K562 (cell line): ENCODE measurements at regions not wholly inside any gene's neighbourhood (a gene's known extent, or its start where the extent isn't known, plus 50 kb on each side); places are given as distances from the start of the nearest gene placed in this dataset.
"Not testable (repeated sequence)": the region's sequence is repeated elsewhere in the genome, so short reads cannot be mapped to it uniquely, and the experiment has no call there.

Source experiments
- CREM ChIP-seq: IDR thresholded peaks from 2 replicates; pipeline ENCODE4 v1.6.1; 2014; ENCODE audit warnings: antibody characterized with exemption, low read depth
- ELF2 ChIP-seq: fragments of 250-450 bp; sonication (Bioruptor Pico); IDR thresholded peaks from 2 replicates; pipeline ENCODE4 v1.5.0; 2021; ENCODE audit warnings: mild to moderate bottlenecking
- EZH2 ChIP-seq: IDR thresholded peaks from 2 replicates; pipeline ENCODE4 v1.6.1; 2012; ENCODE audit warnings: low read depth, mild to moderate bottlenecking, inconsistent platforms, low read length, borderline replicate concordance
- FOXK2 ChIP-seq, 2 experiments: fragments of 450-650 bp; IDR thresholded peaks in 1 of 2; conservative IDR thresholded peaks in 1 of 2; 2 replicates each; pipeline ENCODE4 v1.6.1; 2016; ENCODE audit warnings: low read depth in 2 of 2, mild to moderate bottlenecking in 1 of 2
- GATAD2B ChIP-seq: fragments of 450-650 bp; IDR thresholded peaks from 2 replicates; pipeline ENCODE4 v1.6.1; 2017; ENCODE audit warnings: mild to moderate bottlenecking, borderline replicate concordance
- MAFK ChIP-seq: IDR thresholded peaks from 2 replicates; pipeline ENCODE4 v1.6.1; 2011; ENCODE audit warnings: low read length, improper control_type of control experiment
- MIER1 ChIP-seq: fragments of 450-650 bp; IDR thresholded peaks from 2 replicates; pipeline ENCODE4 v1.6.1; 2016; ENCODE audit warnings: antibody characterized with exemption, mild to moderate bottlenecking, low read depth
- MYNN ChIP-seq, 2 experiments: sonication (generic); formaldehyde crosslinking in 1 of 2; IDR thresholded peaks; 2 replicates each; pipeline versions ENCODE4 v1.5.0 to v1.6.1; 2016 to 2020; ENCODE audit warnings: antibody characterized with exemption in 1 of 2, missing genetic modification reagents in 1 of 2
- POLR2A ChIP-seq: fragments of 450-650 bp; conservative IDR thresholded peaks from 2 replicates; pipeline ENCODE4 v1.6.1; 2016
- PPARD ChIP-seq: fragments of 250-450 bp; sonication (Bioruptor Pico); IDR thresholded peaks from 2 replicates; pipeline ENCODE4 v1.8.0; 2022; ENCODE audit warnings: inconsistent platforms, mild to moderate bottlenecking, moderate library complexity
- TRIM24 ChIP-seq, 2 experiments: fragments of 450-650 bp; IDR thresholded peaks; 2 replicates each; pipeline ENCODE4 v1.6.1; 2016
- TF ChIP-seq, protein P1 (sequence below), 2 experiments: IDR thresholded peaks; 2 replicates each; pipeline ENCODE4 v1.6.1; 2011; ENCODE audit warnings: borderline replicate concordance in 1 of 2, control low read depth in 1 of 2, low read depth in 1 of 2, low read length in 1 of 2, mild to moderate bottlenecking in 1 of 2, mixed read lengths in 1 of 2, moderate library complexity in 1 of 2; ENCODE audit not compliant: insufficient read depth in 1 of 2, insufficient read length in 1 of 2, poor library complexity in 1 of 2, severe bottlenecking in 1 of 2; ENCODE audit errors: extremely low read depth in 1 of 2
- TF ChIP-seq, protein P2 (sequence below): fragments of 250-450 bp; sonication (Bioruptor Pico); IDR thresholded peaks from 2 replicates; pipeline ENCODE4 v1.5.0; 2020; ENCODE audit warnings: mild to moderate bottlenecking

DNA sequence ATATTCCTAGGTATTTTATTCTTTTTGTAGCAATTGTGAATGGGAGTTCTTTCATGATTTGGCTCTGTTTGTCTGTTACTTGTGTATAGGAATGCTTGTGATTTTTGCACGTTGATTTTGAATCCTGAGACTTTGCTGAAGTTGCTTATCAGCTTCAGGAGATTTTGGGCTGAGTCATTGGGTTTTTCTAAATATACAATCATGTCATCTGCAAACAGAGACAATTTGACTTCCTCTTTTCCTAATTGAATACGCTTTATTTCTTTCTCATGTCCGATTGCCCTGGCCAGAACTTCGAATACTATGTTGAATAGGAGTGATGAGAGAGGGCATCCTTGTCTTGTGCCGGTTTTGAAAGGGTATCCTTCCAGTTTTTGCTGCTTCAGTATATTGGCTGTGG lies 234.6 kb upstream of the RASGRP1 start:
- TF ChIP-seq, protein P1, sequence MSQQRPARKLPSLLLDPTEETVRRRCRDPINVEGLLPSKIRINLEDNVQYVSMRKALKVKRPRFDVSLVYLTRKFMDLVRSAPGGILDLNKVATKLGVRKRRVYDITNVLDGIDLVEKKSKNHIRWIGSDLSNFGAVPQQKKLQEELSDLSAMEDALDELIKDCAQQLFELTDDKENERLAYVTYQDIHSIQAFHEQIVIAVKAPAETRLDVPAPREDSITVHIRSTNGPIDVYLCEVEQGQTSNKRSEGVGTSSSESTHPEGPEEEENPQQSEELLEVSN (IDR thresholded peaks at IDR 0.05; ENCODE audit: borderline replicate concordance in 1 of 2, extremely low read depth in 1 of 2, insufficient read depth in 1 of 2, insufficient read length in 1 of 2, low read depth in 1 of 2, low read length in 1 of 2, poor library complexity in 1 of 2, severe bottlenecking in 1 of 2): not testable (repeated sequence)
- TF ChIP-seq POLR2A; MYNN (IDR thresholded peaks at IDR 0.05); MYNN (CRISPR knock-in tag; IDR thresholded peaks at IDR 0.05); MAFK; PPARD (CRISPR knock-in tag); MIER1; CREM; EZH2; TRIM24 (IDR thresholded peaks at IDR 0.05); FOXK2 (conservative IDR thresholded peaks at IDR 0.05 in 1 of 2, IDR thresholded peaks at IDR 0.05 in 1 of 2; ENCODE audit: low read depth in 2 of 2); ELF2; GATAD2B: not testable (repeated sequence)
- TF ChIP-seq, protein P2, sequence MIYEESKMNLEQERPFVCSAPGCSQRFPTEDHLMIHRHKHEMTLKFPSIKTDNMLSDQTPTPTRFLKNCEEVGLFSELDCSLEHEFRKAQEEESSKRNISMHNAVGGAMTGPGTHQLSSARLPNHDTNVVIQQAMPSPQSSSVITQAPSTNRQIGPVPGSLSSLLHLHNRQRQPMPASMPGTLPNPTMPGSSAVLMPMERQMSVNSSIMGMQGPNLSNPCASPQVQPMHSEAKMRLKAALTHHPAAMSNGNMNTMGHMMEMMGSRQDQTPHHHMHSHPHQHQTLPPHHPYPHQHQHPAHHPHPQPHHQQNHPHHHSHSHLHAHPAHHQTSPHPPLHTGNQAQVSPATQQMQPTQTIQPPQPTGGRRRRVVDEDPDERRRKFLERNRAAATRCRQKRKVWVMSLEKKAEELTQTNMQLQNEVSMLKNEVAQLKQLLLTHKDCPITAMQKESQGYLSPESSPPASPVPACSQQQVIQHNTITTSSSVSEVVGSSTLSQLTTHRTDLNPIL: not testable (repeated sequence)
